ENCODE measurements at regions not wholly inside any gene's neighbourhood (a gene's known extent, or its start where the extent isn't known, plus 50 kb on each side); places are given as distances from the start of the nearest gene placed in this dataset.

GRCh38 chr5:57738301-57738700, 255.7 kb upstream of the ACTBL2 start:
- TF ChIP-seq EZH2 (IDR thresholded peaks at IDR 0.05): no peak
- no peak for TF ChIP-seq CTCF (IDR thresholded peaks at IDR 0.05)
- no peak for TF ChIP-seq EZH2phosphoT487 (IDR thresholded peaks at IDR 0.05)
